ENCODE measurements at regions not wholly inside any gene's neighbourhood (a gene's known extent, or its start where the extent isn't known, plus 50 kb on each side); places are given as distances from the start of the nearest gene placed in this dataset.
"Not testable (repeated sequence)": the region's sequence is repeated elsewhere in the genome, so short reads cannot be mapped to it uniquely, and the experiment has no call there.

GRCh38 chr9:42378418-42378815, 195.0 kb downstream of the SPATA31A6 start:
- DNase-seq: no peak

- not testable (repeated sequence) for DNase-seq
Measured at GRCh38 chr9:42379602-42380001, 196.1 kb downstream of the SPATA31A6 start.

GRCh38 chr9:42384585-42384984, 201.1 kb downstream of the SPATA31A6 start:
- DNase-seq: not testable (repeated sequence)

- DNase-seq: not testable (repeated sequence)
Measured at GRCh38 chr9:42385574-42386120, 202.2 kb downstream of the SPATA31A6 start.

- no peak for DNase-seq
Measured at GRCh38 chr9:42386477-42386876, 203.0 kb downstream of the SPATA31A6 start.

GRCh38 chr9:42388146-42388690, 204.8 kb downstream of the SPATA31A6 start:
- no peak for DNase-seq

GRCh38 chr9:42388846-42389245, 205.4 kb downstream of the SPATA31A6 start:
- DNase-seq: no peak

- not testable (repeated sequence) for DNase-seq
Measured at GRCh38 chr9:42392773-42393455, 209.5 kb downstream of the SPATA31A6 start.

GRCh38 chr9:42396318-42396717, 212.9 kb downstream of the SPATA31A6 start:
- DNase-seq: no peak

GRCh38 chr9:42397336-42397735, 213.9 kb downstream of the SPATA31A6 start:
- not testable (repeated sequence) for DNase-seq

GRCh38 chr9:42402919-42403318, 219.5 kb downstream of the SPATA31A6 start:
- not testable (repeated sequence) for DNase-seq

GRCh38 chr9:42409581-42409980, 226.1 kb downstream of the SPATA31A6 start:
- DNase-seq: not testable (repeated sequence)

- DNase-seq: not testable (repeated sequence)
Measured at GRCh38 chr9:42412354-42412753, 228.9 kb downstream of the SPATA31A6 start.

GRCh38 chr9:42414865-42415264, 231.4 kb downstream of the SPATA31A6 start:
- not testable (repeated sequence) for DNase-seq

GRCh38 chr9:42419652-42420051, 236.2 kb downstream of the SPATA31A6 start:
- not testable (repeated sequence) for DNase-seq

- not testable (repeated sequence) for DNase-seq
Measured at GRCh38 chr9:42420324-42420723, 236.9 kb downstream of the SPATA31A6 start.

GRCh38 chr9:42421630-42422029, 238.2 kb downstream of the SPATA31A6 start:
- not testable (repeated sequence) for DNase-seq

- DNase-seq: not testable (repeated sequence)
Measured at GRCh38 chr9:42430674-42431615, 247.5 kb downstream of the SPATA31A6 start.

GRCh38 chr9:42431616-42432010, 248.2 kb downstream of the SPATA31A6 start:
- not testable (repeated sequence) for DNase-seq

GRCh38 chr9:42434844-42435714, 251.6 kb downstream of the SPATA31A6 start:
- not testable (repeated sequence) for DNase-seq

GRCh38 chr9:42435715-42436342, 252.4 kb downstream of the SPATA31A6 start:
- not testable (repeated sequence) for DNase-seq
